Left ventricle myocardium inferior (tissue), 1 donor: ENCODE measurements at regions not wholly inside any gene's neighbourhood (a gene's known extent, or its start where the extent isn't known, plus 50 kb on each side); places are given as distances from the start of the nearest gene placed in this dataset.

Experiments used
- DNase-seq: peaks from one replicate; pipeline ENCODE4 v3.0.0-alpha.2; 2020
- H3K27ac ChIP-seq: fragments of 200-600 bp; replicated peaks from 2 replicates; pipeline ENCODE4 v1.8.0; 2021
- H3K27me3 ChIP-seq: fragments of 200-600 bp; 2 replicates; pipeline ENCODE4 v1.8.0; 2021; ENCODE audit warnings: low read depth
- H3K36me3 ChIP-seq: fragments of 200-600 bp; 2 replicates; pipeline ENCODE4 v1.8.0; 2021
- H3K4me1 ChIP-seq: fragments of 200-600 bp; 2 replicates; pipeline ENCODE4 v1.8.0; 2021
- H3K4me3 ChIP-seq: fragments of 200-600 bp; 2 replicates; pipeline ENCODE4 v1.8.0; 2021; ENCODE audit warnings: mild to moderate bottlenecking, moderate library complexity
- H3K9me3 ChIP-seq: fragments of 200-600 bp; replicated peaks from 2 replicates; pipeline ENCODE4 v1.8.0; 2021
- CTCF ChIP-seq: fragments of 200-600 bp; IDR thresholded peaks from 2 replicates; pipeline ENCODE4 v1.8.0; 2021; ENCODE audit warnings: antibody characterized with exemption, mild to moderate bottlenecking, borderline replicate concordance
- intact Hi-C: fragments of 100-400 bp; cut with micrococcal nuclease; formaldehyde crosslinking; loops from one replicate; pipeline ENCODE4 v1.11.0; 2022
- donor health status: DM: no; HTN: yes; CAD: no; lungs with severe emphysema.

GRCh38 chr13:26463296-26463695 lies 94.2 kb upstream of the WASF3 start:
- H3K27ac ChIP-seq: peak overlapping the region; percentile 89
- H3K27me3 ChIP-seq: peaks cover 34% of the 10 kb centered on the region
- no peaks in the 10 kb centered on the region for H3K9me3 ChIP-seq
- TF ChIP-seq CTCF: no peak
- H3K36me3 ChIP-seq: no peaks in the 10 kb centered on the region
- H3K4me1 ChIP-seq: peaks cover 22% of the 10 kb centered on the region
- no peak overlapping the region for H3K4me3 ChIP-seq
- intact Hi-C loops: no loop called here
- no peak for DNase-seq

GRCh38 chr13:26463848-26464247 lies 93.6 kb upstream of the WASF3 start:
- H3K9me3 ChIP-seq: no peaks in the 10 kb centered on the region
- no peak overlapping the region for H3K4me3 ChIP-seq
- no peak for TF ChIP-seq CTCF
- H3K4me1 ChIP-seq: peaks cover 20% of the 10 kb centered on the region
- intact Hi-C loops: no loop called here
- no peaks in the 10 kb centered on the region for H3K36me3 ChIP-seq
- peaks cover 29% of the 10 kb centered on the region for H3K27me3 ChIP-seq
- H3K27ac ChIP-seq: no peak overlapping the region
- DNase-seq: no peak

DNA sequence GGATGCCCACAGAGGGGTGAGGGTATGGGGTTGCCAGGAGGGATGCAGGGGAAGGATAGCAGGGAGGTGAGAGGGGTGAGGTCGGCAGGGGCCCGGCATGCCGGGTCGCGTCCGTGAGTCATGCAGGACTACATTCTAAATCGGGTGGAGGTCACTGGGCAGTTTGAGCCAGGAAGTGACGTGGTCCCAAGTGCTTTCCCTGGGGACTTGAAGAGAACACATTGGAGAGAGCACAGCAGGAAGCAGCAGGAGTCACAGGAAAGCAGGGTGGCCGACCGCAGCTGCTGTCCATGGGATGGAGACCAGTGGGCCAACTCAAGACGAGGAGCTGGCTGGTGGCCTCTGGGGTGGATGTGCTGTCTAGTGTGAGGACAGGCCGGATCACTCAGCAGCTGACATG lies 92.0 kb upstream of the WASF3 start:
- no peak for TF ChIP-seq CTCF
- peak overlapping the region; percentile 64 for H3K27ac ChIP-seq
- DNase-seq: peak; percentile 57
- no peaks in the 10 kb centered on the region for H3K36me3 ChIP-seq
- H3K4me3 ChIP-seq: no peak overlapping the region
- intact Hi-C loops: no loop called here
- peaks cover 13% of the 10 kb centered on the region for H3K4me1 ChIP-seq
- H3K9me3 ChIP-seq: no peaks in the 10 kb centered on the region
- peaks cover 22% of the 10 kb centered on the region for H3K27me3 ChIP-seq

- Histone ChIP-seq H3K9me3 (no peaks in the 10 kb centered on the region), H3K27me3 (peaks cover 22% of the 10 kb centered on the region), H3K4me3 (no peak overlapping the region), H3K27ac (peak overlapping the region; percentile 64), H3K4me1 (peaks cover 13% of the 10 kb centered on the region), H3K36me3 (no peaks in the 10 kb centered on the region)
- intact Hi-C loops: no loop called here
- no peak for DNase-seq
- TF ChIP-seq CTCF: no peak
Observed at GRCh38 chr13:26465954-26466353, 91.5 kb upstream of the WASF3 start.

GRCh38 chr13:26468265-26468801 lies 89.2 kb upstream of the WASF3 start:
- Histone ChIP-seq H3K9me3 (no peaks in the 10 kb centered on the region), H3K27me3 (peaks cover 13% of the 10 kb centered on the region), H3K4me3 (no peak overlapping the region), H3K4me1 (peaks cover 5% of the 10 kb centered on the region), H3K27ac (no peak overlapping the region), H3K36me3 (no peaks in the 10 kb centered on the region)
- intact Hi-C loops: no loop called here
- DNase-seq: no peak
- no peak for TF ChIP-seq CTCF
